NCI-H1930 (cell line): ENCODE measurements at regions not wholly inside any gene's neighbourhood (a gene's known extent, or its start where the extent isn't known, plus 50 kb on each side); places are given as distances from the start of the nearest gene placed in this dataset.

Source experiments
- DNase-seq, 2 experiments: peaks; one replicate each; lab custom pipeline; 2025; lab: John Stamatoyannopoulos, UW

- no peak for DNase-seq
These were observed 345.9 kb downstream of the MIAT start for GRCh38 chr22:27003297-27003696.

GRCh38 chr22:27004434-27004833, 347.0 kb downstream of the MIAT start:
- DNase-seq: no peak

GRCh38 chr22:27008454-27008853, 351.1 kb downstream of the MIAT start:
- no peak for DNase-seq

- DNase-seq: no peak
These were observed 353.7 kb downstream of the MIAT start for GRCh38 chr22:27011133-27011532.

- DNase-seq: no peak
These were observed 354.3 kb downstream of the MIAT start for GRCh38 chr22:27011717-27012116.

- DNase-seq: no peak
These were observed 362.4 kb downstream of the MIAT start for GRCh38 chr22:27019827-27020226.

GRCh38 chr22:27022274-27022895, 365.0 kb downstream of the MIAT start:
- DNase-seq: no peak

- no peak for DNase-seq
These were observed 365.5 kb downstream of the MIAT start for GRCh38 chr22:27022896-27023361.

GRCh38 chr22:27023591-27023990, 366.2 kb downstream of the MIAT start:
- no peak for DNase-seq

- DNase-seq: no peak
These were observed 367.6 kb downstream of the MIAT start for GRCh38 chr22:27024982-27025381.

- no peak for DNase-seq
These were observed 370.7 kb downstream of the MIAT start for GRCh38 chr22:27028093-27028492.

- DNase-seq: no peak
These were observed 372.3 kb downstream of the MIAT start for GRCh38 chr22:27029584-27030130.

- no peak for DNase-seq
These were observed 374.8 kb downstream of the MIAT start for GRCh38 chr22:27032091-27032761.

GRCh38 chr22:27041745-27042310, 384.4 kb downstream of the MIAT start:
- no peak for DNase-seq

- DNase-seq: no peak
These were observed 385.9 kb downstream of the MIAT start for GRCh38 chr22:27043262-27043661.

GRCh38 chr22:27045103-27045947, 387.9 kb downstream of the MIAT start:
- DNase-seq: no peak

- DNase-seq: no peak
These were observed 388.7 kb downstream of the MIAT start for GRCh38 chr22:27046086-27046485.

- DNase-seq: no peak
These were observed 389.2 kb downstream of the MIAT start for GRCh38 chr22:27046603-27047002.

GRCh38 chr22:27050771-27051170, 393.4 kb downstream of the MIAT start:
- DNase-seq: no peak

- DNase-seq: no peak
These were observed 394.0 kb downstream of the MIAT start for GRCh38 chr22:27051407-27051806.

- DNase-seq: peak in 1 of 2 experiments; percentile 11
These were observed 400.3 kb downstream of the MIAT start for GRCh38 chr22:27057717-27058116.

- no peak for DNase-seq
These were observed 402.8 kb downstream of the MIAT start for GRCh38 chr22:27060190-27060589.
